ENCODE measurements at regions not wholly inside any gene's neighbourhood (a gene's known extent, or its start where the extent isn't known, plus 50 kb on each side); places are given as distances from the start of the nearest gene placed in this dataset.
A peak's percentile ranks its signal among the peaks of the same experiment; 100 is the strongest.

DNA sequence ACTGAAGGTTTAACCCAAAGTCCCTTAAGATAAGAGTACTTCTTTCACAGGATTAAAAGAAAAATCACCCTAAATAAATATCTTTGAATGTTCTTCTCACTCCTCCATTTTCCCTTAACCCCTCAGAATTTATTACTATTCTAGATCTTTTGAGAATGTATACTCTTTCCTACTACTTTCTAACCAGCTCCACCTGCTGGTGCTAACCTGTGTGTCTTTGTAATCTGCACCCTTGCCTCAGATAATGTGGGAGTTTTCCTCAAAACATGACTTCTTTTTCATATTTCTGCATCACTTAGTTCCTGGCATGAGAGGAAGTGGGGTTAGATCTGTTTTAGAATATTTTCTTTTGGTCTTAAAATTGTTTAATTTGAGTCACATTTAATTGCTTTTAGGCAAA, 394.2 kb downstream of the BMP2 start:
- TF ChIP-seq, protein P1, sequence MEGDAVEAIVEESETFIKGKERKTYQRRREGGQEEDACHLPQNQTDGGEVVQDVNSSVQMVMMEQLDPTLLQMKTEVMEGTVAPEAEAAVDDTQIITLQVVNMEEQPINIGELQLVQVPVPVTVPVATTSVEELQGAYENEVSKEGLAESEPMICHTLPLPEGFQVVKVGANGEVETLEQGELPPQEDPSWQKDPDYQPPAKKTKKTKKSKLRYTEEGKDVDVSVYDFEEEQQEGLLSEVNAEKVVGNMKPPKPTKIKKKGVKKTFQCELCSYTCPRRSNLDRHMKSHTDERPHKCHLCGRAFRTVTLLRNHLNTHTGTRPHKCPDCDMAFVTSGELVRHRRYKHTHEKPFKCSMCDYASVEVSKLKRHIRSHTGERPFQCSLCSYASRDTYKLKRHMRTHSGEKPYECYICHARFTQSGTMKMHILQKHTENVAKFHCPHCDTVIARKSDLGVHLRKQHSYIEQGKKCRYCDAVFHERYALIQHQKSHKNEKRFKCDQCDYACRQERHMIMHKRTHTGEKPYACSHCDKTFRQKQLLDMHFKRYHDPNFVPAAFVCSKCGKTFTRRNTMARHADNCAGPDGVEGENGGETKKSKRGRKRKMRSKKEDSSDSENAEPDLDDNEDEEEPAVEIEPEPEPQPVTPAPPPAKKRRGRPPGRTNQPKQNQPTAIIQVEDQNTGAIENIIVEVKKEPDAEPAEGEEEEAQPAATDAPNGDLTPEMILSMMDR (IDR thresholded peaks at IDR 0.05; ENCODE audit: low read length) = peak; percentile 48
- no peak for TF ChIP-seq EZH2phosphoT487 (IDR thresholded peaks at IDR 0.05; ENCODE audit: low read length)
